HCT116 (cell line): ENCODE measurements at regions not wholly inside any gene's neighbourhood (a gene's known extent, or its start where the extent isn't known, plus 50 kb on each side); places are given as distances from the start of the nearest gene placed in this dataset.

Experiments
- CTCF ChIP-seq, 3 experiments: fragments of 200-600 bp in 1 of 3; sonication (generic) in 1 of 3; IDR thresholded peaks in 2 of 3; conservative IDR thresholded peaks in 1 of 3; 2 replicates each; pipeline ENCODE4 v1.5.1; 2012 to 2017; ENCODE audit warnings: low read depth in 2 of 3, low read length in 2 of 3, antibody characterized with exemption in 1 of 3, borderline replicate concordance in 1 of 3, control low read depth in 1 of 3, mild to moderate bottlenecking in 1 of 3, mixed read lengths in 1 of 3, mixed run types in 1 of 3, moderate library complexity in 1 of 3; ENCODE audit not compliant: insufficient read depth in 1 of 3
- EZH2 ChIP-seq: fragments of 200-600 bp; sonication (generic); IDR thresholded peaks from 2 replicates; pipeline ENCODE4 v1.6.1; 2017; ENCODE audit warnings: antibody characterized with exemption, mixed run types
- JUND ChIP-seq: IDR thresholded peaks from 2 replicates; pipeline ENCODE4 v1.6.1; 2012
- MAX ChIP-seq: IDR thresholded peaks from 2 replicates; pipeline ENCODE4 v1.6.1; 2012
- POLR2AphosphoS5 ChIP-seq: IDR thresholded peaks from 2 replicates; pipeline ENCODE4 v1.6.1; 2011; ENCODE audit warnings: mild to moderate bottlenecking, low read depth, low read length, moderate library complexity
- YY1 ChIP-seq: IDR thresholded peaks from 2 replicates; pipeline ENCODE4 v1.6.1; 2011; ENCODE audit warnings: low read length, low read depth, moderate library complexity, mild to moderate bottlenecking; ENCODE audit not compliant: insufficient replicate concordance; ENCODE audit errors: extremely low read depth
- ZNF274 ChIP-seq: fragments of 200-500 bp; sonication (Bioruptor generic); IDR thresholded peaks from 2 replicates; pipeline ENCODE4 v1.6.1; 2014; ENCODE audit warnings: mild to moderate bottlenecking, low read depth, low read length, inconsistent platforms

GRCh38 chr16:23005951-23006350 lies 143.3 kb downstream of the USP31 start:
- TF ChIP-seq POLR2AphosphoS5 (no peak), JUND (no peak), CTCF (IDR thresholded peaks at IDR 0.05 in 2 of 3, conservative IDR thresholded peaks at IDR 0.05 in 1 of 3; ENCODE audit: borderline replicate concordance in 1 of 3, insufficient read depth in 1 of 3, low read depth in 2 of 3, low read length in 2 of 3) (no peak), MAX (no peak), ZNF274 (no peak), EZH2 (no peak), YY1 (no peak)
